RWPE1 (cell line): ENCODE measurements at regions not wholly inside any gene's neighbourhood (a gene's known extent, or its start where the extent isn't known, plus 50 kb on each side); places are given as distances from the start of the nearest gene placed in this dataset.
"Not testable (repeated sequence)": the region's sequence is repeated elsewhere in the genome, so short reads cannot be mapped to it uniquely, and the experiment has no call there.

Experiments used
- CTCF ChIA-PET: fragments of 350-600 bp; sonication (Branson Sonifier 250); formaldehyde crosslinking; extraction: SDS; loops from one replicate; lab custom pipeline; 2021; lab: Yijun Ruan, JAX
- POLR2A ChIA-PET: fragments of 400-600 bp; formaldehyde crosslinking; extraction: SDS; loops from one replicate; lab custom pipeline; 2020; ENCODE audit warnings: antibody characterized with exemption; ENCODE audit not compliant: low non-redundant PET; lab: Yijun Ruan, JAX
- DNase-seq: peaks from one replicate; pipeline ENCODE4 v3.0.0; 2012; ENCODE audit warnings: low spot score
- H3K27ac ChIP-seq: fragments of 450-650 bp; 2 replicates; pipeline ENCODE4 v1.5.1; 2017
- TF ChIP-seq, protein P1 (sequence below): fragments of 450-650 bp; conservative IDR thresholded peaks from 2 replicates; pipeline ENCODE4 v1.5.1; 2017; ENCODE audit warnings: low read depth, mild to moderate bottlenecking

DNA sequence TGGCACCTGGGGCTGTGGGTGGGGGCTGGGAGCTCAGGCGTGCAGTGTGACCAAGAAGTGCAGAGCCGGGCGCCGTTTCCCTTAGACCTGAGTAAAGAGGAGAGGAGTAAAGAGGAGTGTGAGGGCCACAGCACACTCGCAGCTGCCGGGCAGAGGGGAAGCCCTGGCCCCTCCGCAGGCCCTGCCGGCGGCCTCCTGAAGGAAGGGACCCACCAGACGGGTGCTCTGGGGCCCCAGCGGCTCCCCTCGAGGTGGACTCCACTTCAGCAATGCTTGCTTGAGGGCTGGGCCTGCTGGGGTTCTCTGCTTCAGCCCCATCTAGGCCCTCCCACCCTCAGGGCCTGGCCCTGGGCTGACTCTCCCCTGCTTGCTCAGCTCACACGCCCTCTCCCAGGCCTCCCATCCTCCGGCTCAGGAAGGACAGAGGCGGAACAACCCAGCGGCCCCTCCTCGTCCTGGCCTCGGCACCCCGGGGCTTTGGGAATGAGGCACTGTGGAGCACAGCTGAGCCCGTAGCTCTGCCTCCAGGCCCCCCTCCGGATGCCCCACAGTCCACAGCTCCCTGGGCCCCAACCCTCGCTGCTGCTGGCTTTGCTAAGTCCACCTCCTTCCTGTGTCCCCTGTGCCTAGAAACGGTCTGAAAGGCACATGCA is 1198.7 kb downstream of the BRD1 start:
- POLR2A ChIA-PET = no interaction called here
- CTCF ChIA-PET = no interaction called here
- TF ChIP-seq, protein P1, sequence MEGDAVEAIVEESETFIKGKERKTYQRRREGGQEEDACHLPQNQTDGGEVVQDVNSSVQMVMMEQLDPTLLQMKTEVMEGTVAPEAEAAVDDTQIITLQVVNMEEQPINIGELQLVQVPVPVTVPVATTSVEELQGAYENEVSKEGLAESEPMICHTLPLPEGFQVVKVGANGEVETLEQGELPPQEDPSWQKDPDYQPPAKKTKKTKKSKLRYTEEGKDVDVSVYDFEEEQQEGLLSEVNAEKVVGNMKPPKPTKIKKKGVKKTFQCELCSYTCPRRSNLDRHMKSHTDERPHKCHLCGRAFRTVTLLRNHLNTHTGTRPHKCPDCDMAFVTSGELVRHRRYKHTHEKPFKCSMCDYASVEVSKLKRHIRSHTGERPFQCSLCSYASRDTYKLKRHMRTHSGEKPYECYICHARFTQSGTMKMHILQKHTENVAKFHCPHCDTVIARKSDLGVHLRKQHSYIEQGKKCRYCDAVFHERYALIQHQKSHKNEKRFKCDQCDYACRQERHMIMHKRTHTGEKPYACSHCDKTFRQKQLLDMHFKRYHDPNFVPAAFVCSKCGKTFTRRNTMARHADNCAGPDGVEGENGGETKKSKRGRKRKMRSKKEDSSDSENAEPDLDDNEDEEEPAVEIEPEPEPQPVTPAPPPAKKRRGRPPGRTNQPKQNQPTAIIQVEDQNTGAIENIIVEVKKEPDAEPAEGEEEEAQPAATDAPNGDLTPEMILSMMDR = no peak

DNA sequence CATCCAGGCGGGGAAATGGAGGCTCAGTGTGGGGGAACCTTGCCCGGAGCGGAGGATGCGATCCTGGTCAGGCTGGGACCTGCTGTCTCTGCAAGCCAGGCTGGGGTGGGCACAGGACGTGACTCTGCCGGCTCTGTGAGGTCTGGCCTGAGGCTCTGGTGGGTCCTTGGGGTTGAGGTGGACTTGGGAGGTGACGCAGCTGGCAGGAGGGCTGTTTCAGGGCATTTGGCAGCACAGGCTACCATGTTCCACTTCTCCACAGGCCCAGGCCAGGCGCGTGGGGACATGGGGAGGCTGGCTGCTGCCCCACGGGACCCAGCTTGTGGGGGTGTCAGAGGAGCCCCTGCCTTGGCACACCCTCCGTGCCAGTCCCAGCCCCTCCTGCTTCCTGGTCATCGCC is 1199.7 kb downstream of the BRD1 start:
- ChIA-PET POLR2A (no interaction called here), CTCF (no interaction called here)
- no peak overlapping the region for H3K27ac ChIP-seq
- no peak for DNase-seq
- TF ChIP-seq, protein P1 = no peak

More for the DNA sequence above, 1198.7 kb downstream of the BRD1 start:
- no peak overlapping the region for H3K27ac ChIP-seq
- no peak for DNase-seq

DNA sequence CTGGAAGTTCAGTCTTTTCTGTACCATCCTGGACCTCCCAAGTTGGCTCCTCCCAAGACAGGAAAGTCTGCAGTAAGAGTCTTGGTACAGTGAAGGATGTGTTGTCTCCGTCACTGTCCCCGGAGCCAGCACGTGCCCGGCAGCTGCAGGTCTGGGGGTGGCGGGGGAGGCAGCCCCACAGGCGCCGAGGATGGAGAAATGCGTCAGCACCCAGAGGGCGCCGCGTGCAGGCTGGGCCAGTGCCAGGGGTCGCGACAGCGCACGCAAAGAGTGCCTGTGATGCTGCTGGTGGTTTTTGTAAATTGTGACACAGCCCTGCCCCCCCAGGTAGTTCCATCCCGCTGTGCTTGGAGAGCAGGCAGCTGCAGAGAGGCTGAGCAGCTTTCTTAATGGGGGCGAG is 1200.5 kb downstream of the BRD1 start:
- ChIA-PET POLR2A (no interaction called here), CTCF (no interaction called here)
- TF ChIP-seq, protein P1 = no peak
- no peak overlapping the region for H3K27ac ChIP-seq
- DNase-seq = no peak

DNA sequence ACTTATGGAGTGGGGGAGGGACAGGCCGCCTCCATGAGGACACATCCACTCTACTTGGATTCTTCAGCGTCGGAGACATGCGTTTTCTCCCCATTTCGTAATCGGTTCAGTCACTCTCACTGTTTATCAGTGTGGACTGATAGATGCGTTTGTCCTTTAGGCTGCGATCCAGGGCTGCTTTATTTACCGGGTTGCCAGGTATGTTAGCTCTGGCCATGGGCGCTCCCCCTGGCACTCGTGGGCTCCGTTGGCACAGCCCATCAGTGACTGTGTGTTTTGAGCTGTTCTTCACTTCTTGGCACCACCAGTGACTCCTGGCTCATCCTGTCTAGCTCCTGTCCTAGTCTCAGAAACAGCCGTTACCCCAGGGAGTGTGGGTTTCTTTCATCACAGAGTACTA is 1203.3 kb downstream of the BRD1 start:
- DNase-seq = no peak
- CTCF ChIA-PET = no interaction called here
- TF ChIP-seq, protein P1 = no peak
- no peak overlapping the region for H3K27ac ChIP-seq
- POLR2A ChIA-PET = no interaction called here

DNA sequence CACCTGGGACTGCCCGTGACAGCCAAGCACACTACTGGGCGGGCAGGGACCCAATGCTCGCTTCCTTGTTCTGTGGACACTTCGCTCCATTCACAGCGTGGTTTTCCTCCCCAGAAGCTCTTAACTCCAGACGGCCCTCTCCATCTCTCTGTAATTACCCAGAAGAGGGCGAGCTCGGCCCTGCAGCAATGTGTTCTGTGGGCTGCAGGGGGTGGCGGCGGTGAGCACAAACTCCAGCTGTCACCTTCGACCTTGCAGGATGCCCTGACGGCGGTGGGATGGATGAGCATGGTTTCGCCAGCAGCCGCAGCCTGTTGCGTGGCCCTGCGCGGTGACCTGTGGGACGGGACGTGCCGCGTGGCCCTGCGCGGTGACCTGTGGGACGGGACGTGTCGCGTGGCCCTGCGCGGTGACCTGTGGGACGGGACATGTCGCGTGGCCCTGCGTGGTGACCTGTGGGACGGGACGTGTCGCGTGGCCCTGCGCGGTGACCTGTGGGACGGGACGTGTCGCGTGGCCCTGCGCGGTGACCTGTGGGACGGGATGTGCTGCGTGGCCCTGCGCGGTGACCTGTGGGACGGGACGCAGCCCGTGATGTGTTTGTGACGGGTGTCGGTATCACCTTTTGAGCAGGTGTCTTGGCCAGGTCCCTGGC is 1204.7 kb downstream of the BRD1 start:
- TF ChIP-seq, protein P1 = no peak
- no peak for DNase-seq
- POLR2A ChIA-PET = no interaction called here
- CTCF ChIA-PET = no interaction called here
- no peak overlapping the region for H3K27ac ChIP-seq

DNA sequence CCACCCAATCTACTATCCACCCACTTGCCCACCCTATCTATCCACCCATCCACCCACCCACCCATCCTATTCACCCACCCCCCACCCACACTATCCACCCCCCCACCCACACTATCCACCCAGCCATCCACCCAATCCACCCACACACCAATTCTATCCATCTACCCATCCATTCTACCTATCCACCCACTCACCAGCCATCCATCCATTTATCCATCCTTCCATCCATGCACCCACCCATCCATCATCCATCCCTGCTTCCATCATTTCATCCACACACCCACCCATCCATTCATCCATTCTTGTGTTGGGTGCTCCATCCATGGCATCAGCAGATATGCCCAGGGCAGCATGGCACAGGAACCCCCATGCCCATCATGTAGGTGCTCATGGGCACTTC is 1206.6 kb downstream of the BRD1 start:
- CTCF ChIA-PET = no interaction called here
- no peak for DNase-seq
- no peak overlapping the region for H3K27ac ChIP-seq
- TF ChIP-seq, protein P1 = no peak
- POLR2A ChIA-PET = no interaction called here

DNA sequence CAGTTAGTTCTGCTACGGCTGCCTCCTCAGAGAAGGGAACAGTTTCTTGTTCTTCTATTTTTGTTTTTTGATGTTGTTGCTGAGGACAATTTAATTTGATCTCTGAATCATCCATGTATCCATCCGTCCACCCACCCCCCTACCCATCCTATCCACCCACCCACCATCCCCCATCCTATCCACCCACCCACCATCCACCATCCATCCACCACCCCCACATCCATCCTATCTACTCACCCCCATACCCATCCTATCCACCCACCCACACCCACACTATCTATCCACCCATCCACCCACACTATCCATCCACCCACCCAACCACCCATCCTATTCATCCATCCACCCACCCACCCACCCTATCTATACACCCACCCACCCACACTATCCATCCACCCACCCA is 1207.2 kb downstream of the BRD1 start:
- H3K27ac ChIP-seq, DNase-seq, CTCF ChIA-PET, POLR2A ChIA-PET: not testable (repeated sequence)
